HPDE6-E6E7 (cell line): ENCODE measurements at regions not wholly inside any gene's neighbourhood (a gene's known extent, or its start where the extent isn't known, plus 50 kb on each side); places are given as distances from the start of the nearest gene placed in this dataset.
"Not testable (repeated sequence)": the region's sequence is repeated elsewhere in the genome, so short reads cannot be mapped to it uniquely, and the experiment has no call there.

Source experiments
- DNase-seq: peaks from one replicate; pipeline ENCODE4 v3.0.0; 2011; ENCODE audit warnings: missing footprints; ENCODE audit errors: extremely low spot score

- DNase-seq = no peak
These were observed 408.2 kb upstream of the PITX2 start for GRCh38 chr4:111031001-111031579.

DNA sequence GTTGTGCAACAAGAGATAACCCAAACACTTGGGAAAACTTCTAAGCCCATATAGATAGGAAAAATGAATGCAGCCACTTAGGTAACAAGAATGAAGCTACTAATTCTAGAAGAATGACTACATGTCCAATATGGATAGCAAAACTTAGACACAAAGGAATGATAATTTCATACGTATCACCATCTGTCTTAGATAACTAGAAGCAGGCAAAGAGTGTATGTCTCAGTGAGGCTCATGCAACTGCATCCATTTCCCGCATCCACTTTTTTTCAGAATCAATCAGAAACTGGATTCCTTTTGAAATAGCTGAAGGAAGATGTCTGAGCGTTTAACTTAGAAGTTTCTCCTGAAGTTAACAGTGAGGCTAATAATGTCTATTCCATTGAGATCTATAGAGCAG lies 408.7 kb upstream of the PITX2 start:
- no peak for DNase-seq

DNA sequence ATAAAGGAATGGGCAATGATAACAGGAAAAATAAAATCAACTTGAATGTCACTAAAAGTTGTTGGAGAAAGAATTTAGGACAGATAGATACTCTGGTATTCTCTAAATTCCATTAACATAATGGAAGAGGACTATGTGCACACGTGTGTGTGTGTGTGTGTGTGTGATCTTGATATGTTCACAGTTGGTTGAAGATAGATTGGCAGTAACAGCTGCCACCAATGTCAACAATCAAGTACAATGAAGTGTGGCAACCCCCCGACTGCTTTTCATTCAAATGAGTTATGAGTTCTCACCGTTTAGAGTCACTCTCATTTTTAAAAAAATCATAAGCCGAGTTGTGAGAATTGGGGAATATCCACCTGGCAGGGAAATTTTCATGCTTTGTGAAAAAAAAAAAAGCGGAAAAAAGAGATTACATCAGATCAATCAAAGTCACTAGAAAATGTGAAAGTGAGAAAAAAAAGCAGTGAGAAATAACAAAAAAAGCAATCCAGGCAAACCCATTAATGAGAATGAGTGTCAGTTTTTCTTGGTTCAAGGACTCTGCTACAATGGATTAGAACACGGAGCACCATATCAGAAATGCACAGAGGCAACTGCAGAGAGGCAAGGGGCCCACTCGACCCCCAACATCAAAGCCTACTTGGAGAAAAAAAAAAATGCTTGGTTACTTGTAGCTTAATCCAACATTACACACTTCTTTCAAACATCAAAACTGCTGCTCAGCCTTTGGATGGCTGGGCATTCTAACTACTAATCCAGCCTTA lies 414.9 kb upstream of the PITX2 start:
- no peak for DNase-seq

DNA sequence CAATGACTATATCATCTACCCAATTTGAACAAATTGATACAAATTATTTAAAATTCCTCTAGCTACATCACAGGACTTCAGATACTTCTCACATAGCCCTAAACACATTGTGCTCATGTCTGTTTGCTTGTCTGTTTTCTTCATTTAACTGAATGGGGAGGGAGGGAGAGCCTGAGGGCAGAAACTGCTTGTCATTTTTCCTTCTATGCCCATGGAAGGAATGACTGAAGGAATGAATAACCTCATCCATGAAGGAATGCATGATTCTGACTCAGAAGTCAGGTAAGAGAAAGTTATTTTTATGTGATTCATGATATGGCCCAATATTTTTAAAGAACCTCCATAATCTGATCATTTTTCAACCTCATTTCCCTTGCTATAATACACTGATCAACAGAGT lies 418.0 kb upstream of the PITX2 start:
- no peak for DNase-seq

GRCh38 chr4:111043286-111043685 lies 420.4 kb upstream of the PITX2 start:
- DNase-seq = no peak

GRCh38 chr4:111045992-111046391 lies 423.1 kb upstream of the PITX2 start:
- DNase-seq = no peak

DNA sequence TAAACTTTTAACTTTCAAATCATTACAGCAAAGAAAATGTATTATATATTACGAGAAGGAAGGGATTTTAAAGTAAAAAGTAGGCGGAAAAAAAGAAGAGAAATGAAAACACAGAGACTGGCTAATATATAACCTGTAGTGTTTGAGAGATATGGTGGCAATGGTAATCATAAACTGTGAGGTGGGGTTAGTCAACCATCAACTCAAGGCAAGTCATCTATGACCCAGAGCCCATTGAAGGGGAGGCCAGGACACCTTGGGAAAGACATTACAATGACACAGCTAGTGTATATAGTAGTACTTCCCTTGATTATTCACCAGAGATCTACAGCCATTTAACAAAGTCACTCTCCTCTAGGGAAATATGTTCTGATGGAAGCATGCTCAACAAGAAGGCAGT lies 423.9 kb upstream of the PITX2 start:
- no peak for DNase-seq

- no peak for DNase-seq
These were observed 425.4 kb upstream of the PITX2 start for GRCh38 chr4:111048316-111048715.

DNA sequence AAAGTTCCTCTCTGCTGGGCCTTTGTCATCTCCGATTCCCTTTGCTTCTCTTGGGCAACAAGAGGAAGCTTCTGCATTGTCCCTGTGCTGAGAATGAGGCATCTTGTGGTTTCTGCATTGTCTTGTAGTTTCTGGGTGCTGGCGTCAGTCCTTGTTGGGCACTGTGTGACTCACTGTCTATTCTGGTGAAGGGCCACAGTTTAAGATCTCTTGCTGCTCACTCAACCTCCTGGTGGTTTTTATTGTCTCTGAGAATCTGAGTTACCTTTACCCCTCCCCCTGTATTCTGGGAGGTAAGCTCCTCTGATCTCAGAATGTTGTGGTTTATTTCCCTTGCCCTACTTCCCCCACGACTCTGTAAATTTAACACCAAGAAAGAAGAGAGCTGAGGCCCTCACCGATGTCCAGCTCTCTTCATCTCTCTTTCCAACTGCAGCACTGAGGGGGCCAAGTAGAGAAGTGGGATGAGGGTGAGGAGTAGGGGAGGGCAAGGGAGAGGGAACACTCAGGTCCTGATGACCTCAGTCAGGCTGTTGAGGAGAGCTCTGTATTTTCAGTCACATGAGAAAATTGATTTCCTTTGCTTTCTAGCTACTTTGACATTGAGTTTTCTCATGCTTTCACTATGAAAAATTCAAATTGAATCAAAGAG lies 441.6 kb upstream of the PITX2 start:
- DNase-seq = peak; percentile 70

DNA sequence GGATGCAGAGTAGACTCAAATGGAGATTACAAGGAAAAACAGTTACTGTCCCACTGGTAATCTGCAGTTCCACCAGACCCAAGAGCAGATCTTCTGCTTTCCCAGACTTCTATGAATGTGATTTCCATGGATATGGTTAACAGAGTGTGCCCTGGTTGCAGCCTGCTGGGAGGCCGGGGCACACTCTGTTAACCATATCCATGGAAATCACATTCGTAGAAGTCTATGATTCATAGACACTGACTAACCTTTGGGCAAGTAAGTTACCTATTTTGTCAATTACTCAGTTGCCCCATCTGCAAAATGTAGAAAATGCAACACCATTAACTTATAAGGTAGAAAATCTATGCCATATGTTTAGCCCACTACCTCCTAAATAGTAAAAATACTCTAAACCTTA lies 443.1 kb upstream of the PITX2 start:
- no peak for DNase-seq

GRCh38 chr4:111066447-111066846 lies 443.6 kb upstream of the PITX2 start:
- DNase-seq = no peak

DNA sequence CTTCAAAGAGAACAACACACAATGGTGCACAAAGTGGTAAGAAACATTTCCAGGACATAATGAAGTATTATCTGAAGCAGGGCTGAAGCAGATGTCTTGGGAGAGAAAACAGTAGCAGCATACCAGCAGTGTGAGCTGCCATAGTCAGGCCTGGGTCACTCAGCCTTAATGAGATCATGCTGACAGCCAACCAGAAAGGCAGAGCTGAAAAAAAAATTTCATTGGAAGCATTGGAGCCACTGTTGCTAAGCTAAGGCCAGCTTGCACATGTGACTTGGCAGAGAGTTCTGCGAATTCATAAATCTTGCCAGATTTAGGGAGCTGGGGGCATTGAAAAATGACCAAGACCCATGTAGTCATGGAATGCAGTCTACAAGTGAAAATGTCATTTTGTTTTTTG lies 444.0 kb upstream of the PITX2 start:
- no peak for DNase-seq

DNA sequence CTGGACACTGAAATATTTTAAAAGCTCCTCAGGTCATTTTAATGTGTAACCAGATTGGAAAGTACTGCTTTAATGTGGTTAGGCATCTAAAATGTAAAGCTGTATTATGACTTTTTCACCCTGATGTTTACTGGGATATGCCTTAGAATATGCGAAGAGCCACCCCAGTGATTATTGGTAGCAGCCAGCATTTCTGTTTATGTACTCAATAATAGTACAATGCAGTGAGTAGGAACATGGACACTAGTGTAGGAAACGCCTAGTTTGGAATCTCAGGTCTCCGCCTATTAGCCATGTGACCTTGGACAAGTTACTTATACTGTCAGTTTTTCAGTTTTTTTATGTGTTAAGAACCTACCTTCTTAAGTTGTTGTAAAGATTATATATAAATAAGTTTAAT lies 446.0 kb upstream of the PITX2 start:
- DNase-seq = no peak

DNA sequence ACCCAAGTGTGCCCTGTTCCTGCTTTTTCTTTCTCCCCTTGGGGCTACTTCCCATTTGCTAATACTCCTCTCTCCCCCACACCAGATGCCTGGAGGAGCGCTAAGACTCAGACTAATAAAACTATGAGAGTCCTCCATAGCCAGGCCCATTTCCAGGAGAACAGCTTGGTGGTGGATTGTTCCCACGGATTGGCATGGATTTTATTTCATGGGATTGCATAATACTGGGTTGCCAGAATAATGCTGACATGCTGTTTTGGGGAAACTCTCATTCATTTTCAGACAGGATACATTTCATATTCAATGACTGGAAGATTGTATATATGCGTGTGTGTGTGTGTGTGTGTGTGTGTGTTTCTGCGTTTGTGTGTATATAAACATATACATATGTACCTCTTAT lies 447.5 kb upstream of the PITX2 start:
- DNase-seq = no peak

DNA sequence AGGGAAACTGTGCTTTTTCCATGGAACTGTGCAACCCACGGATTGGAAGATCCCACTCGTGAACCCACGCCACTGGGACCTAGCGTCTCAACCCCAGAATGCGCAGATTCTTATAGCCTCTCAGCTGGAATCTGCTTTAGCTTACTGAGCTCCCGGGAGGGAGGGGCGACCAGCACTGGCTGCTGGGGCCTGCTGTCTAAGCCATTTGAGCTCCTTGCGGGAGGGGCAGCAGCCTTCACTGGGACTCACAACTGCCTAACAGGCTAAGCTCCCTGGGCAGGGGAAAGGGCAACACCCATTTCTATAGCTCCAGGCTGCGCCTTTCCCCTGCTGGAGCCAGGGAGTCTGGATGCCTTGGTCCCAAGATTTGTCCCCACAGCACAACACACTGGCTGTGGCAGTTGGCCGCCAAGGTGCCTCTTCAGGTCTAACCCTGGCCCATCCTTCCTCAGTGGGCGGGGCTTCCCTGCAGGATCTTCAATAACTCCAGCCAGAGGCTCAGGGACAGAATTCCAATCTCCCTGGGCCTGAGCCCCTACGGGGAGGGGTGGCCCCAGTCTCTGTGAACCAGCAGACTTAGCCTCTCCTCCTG lies 451.7 kb upstream of the PITX2 start:
- DNase-seq = no peak

GRCh38 chr4:111076299-111076698 lies 453.4 kb upstream of the PITX2 start:
- not testable (repeated sequence) for DNase-seq

GRCh38 chr4:111108153-111108552 lies 485.3 kb upstream of the PITX2 start:
- DNase-seq = no peak

- DNase-seq = no peak
These were observed 490.7 kb upstream of the PITX2 start for GRCh38 chr4:111113591-111113990.

DNA sequence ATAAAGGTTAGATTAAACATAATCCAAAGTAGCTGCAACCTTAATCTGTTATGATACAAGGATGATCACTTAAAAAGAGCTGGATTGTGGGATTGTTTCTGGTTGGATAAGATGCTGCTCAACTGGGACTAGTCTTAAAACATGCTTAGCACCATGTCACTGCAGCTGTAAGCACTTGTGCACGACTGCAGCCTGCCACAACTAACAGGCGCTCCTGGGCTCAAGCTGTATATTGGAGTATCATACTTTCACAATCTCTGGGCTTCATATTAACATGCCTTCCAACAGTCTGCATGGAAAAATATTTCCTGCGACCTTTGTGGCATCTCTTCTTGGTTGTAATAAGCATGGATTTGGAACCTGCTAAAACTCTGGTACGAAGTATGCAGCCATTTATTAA lies 493.0 kb upstream of the PITX2 start:
- DNase-seq = no peak

GRCh38 chr4:111120191-111120590 lies 497.3 kb upstream of the PITX2 start:
- no peak for DNase-seq

DNA sequence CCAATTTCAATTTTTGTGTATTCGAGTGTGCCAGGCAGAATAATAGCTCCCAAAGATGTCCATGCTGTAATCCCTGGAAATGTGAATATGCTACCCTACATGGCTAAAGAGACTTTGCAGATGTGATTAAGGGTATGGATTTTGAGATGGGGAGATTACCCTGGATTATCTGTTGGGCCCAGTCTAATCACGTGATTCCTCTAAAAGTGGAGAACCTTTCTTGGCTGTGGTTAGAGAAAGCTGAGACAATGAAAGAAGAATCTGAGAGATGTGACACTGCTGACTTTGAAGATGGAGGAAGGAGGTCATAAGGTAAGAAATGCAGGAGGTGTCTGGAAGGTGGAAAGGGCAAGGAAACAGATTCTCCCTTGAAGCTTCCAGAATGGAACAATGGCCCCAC lies 503.5 kb upstream of the PITX2 start:
- DNase-seq = no peak

GRCh38 chr4:111127841-111128240 lies 505.0 kb upstream of the PITX2 start:
- DNase-seq = no peak

GRCh38 chr4:111128327-111128726 lies 505.4 kb upstream of the PITX2 start:
- DNase-seq = no peak
